Neuronal stem cell (in vitro differentiated cells): ENCODE measurements at regions not wholly inside any gene's neighbourhood (a gene's known extent, or its start where the extent isn't known, plus 50 kb on each side); places are given as distances from the start of the nearest gene placed in this dataset.

Experiments used
- DNase-seq: peaks from one replicate; pipeline ENCODE4 v3.0.0-alpha.2; 2013; ENCODE audit warnings: low spot score
- H2AFZ ChIP-seq: one replicate; pipeline ENCODE4 v1.6.1; 2013; ENCODE audit warnings: mild to moderate bottlenecking, low read length, inconsistent platforms
- H2AK5ac ChIP-seq: 2 replicates; pipeline ENCODE4 v1.6.1; 2013; ENCODE audit warnings: low read depth, mild to moderate bottlenecking, inconsistent platforms, low read length, moderate library complexity, mixed read lengths
- H2BK120ac ChIP-seq: 2 replicates; pipeline ENCODE4 v1.6.1; 2013; ENCODE audit warnings: low read depth, mild to moderate bottlenecking, inconsistent platforms, low read length, moderate library complexity, mixed read lengths
- H2BK12ac ChIP-seq: one replicate; pipeline ENCODE4 v1.6.1; 2013; ENCODE audit warnings: low read length, inconsistent platforms
- H2BK15ac ChIP-seq: 2 replicates; pipeline ENCODE4 v1.6.1; 2013; ENCODE audit warnings: mild to moderate bottlenecking, low read length, inconsistent platforms, mixed read lengths
- H2BK5ac ChIP-seq: one replicate; pipeline ENCODE4 v1.6.1; 2013; ENCODE audit warnings: inconsistent platforms, mild to moderate bottlenecking, low read length, moderate library complexity
- H3K14ac ChIP-seq: one replicate; pipeline ENCODE4 v1.6.1; 2013; ENCODE audit warnings: low read length, inconsistent platforms
- H3K18ac ChIP-seq: 2 replicates; pipeline ENCODE4 v1.6.1; 2013; ENCODE audit warnings: low read length, inconsistent platforms
- H3K23ac ChIP-seq: 2 replicates; pipeline ENCODE4 v1.6.1; 2013; ENCODE audit warnings: low read depth, mild to moderate bottlenecking, mixed read lengths, low read length, inconsistent platforms; ENCODE audit not compliant: poor library complexity
- H3K27ac ChIP-seq: replicated peaks from 3 replicates; pipeline ENCODE4 v1.5.1; 2013; ENCODE audit warnings: low read length, inconsistent platforms
- H3K27me3 ChIP-seq, 3 experiments: 2 replicates each; pipeline ENCODE4 v1.6.1; 2013; ENCODE audit warnings: low read length in 3 of 3, mild to moderate bottlenecking in 2 of 3, inconsistent platforms in 1 of 3, low read depth in 1 of 3, mixed read lengths in 1 of 3, moderate library complexity in 1 of 3; ENCODE audit not compliant: control insufficient read depth in 3 of 3, insufficient read depth in 3 of 3
- H3K36me3 ChIP-seq, 2 donors: replicated peaks in 1 of 2; 2 replicates each; pipeline ENCODE4 v1.6.1; 2013; ENCODE audit warnings: low read length in 2 of 2; ENCODE audit not compliant: control insufficient read depth in 2 of 2, insufficient read depth in 2 of 2
- H3K4ac ChIP-seq: 2 replicates; pipeline ENCODE4 v1.6.1; 2013; ENCODE audit warnings: inconsistent platforms, mild to moderate bottlenecking, low read length, moderate library complexity
- H3K4me1 ChIP-seq, 2 donors: 1 replicate in 1 of 2; 2 replicates in 1 of 2; pipeline ENCODE4 v1.6.1; 2013; ENCODE audit warnings: low read length in 2 of 2, low read depth in 1 of 2; ENCODE audit not compliant: control insufficient read depth in 2 of 2, insufficient read depth in 1 of 2
- H3K4me2 ChIP-seq: one replicate; pipeline ENCODE4 v1.6.1; 2013; ENCODE audit warnings: mild to moderate bottlenecking, low read length, inconsistent platforms; ENCODE audit not compliant: insufficient read depth, poor library complexity, severe bottlenecking
- H3K4me3 ChIP-seq, 2 donors: 2 replicates each; pipeline ENCODE4 v1.5.1; 2013; ENCODE audit warnings: low read length in 2 of 2, mild to moderate bottlenecking in 2 of 2, inconsistent platforms in 1 of 2, moderate library complexity in 1 of 2
- H3K79me1 ChIP-seq: one replicate; pipeline ENCODE4 v1.6.1; 2013; ENCODE audit warnings: low read depth, mild to moderate bottlenecking, inconsistent platforms, low read length, moderate library complexity
- H3K9ac ChIP-seq: one replicate; pipeline ENCODE4 v1.6.1; 2013; ENCODE audit warnings: mild to moderate bottlenecking, low read depth, low read length, inconsistent platforms; ENCODE audit not compliant: poor library complexity
- H3K9me3 ChIP-seq, 2 donors: replicated peaks in 1 of 2; 2 replicates each; pipeline versions ENCODE3 to v1.6.1; 2013; ENCODE audit warnings: low read length in 2 of 2, mild to moderate bottlenecking in 2 of 2, inconsistent platforms in 1 of 2, low read depth in 1 of 2, mixed read lengths in 1 of 2, moderate library complexity in 1 of 2; ENCODE audit not compliant: control insufficient read depth in 2 of 2, insufficient read depth in 1 of 2
- H4K8ac ChIP-seq: one replicate; pipeline ENCODE4 v1.6.1; 2013; ENCODE audit warnings: low read depth, mild to moderate bottlenecking, inconsistent platforms, low read length, moderate library complexity
- H4K91ac ChIP-seq: one replicate; pipeline ENCODE4 v1.6.1; 2013; ENCODE audit warnings: low read length, low read depth, mild to moderate bottlenecking, inconsistent platforms; ENCODE audit not compliant: poor library complexity
- WGBS, 2 donors: extraction: QIAGEN DNeasy Blood & Tissue Kit; methylation state at CpG; one replicate each; pipeline ENCODE4 v1.1.7; 2013; ENCODE audit warnings: missing lambda C conversion rate in 2 of 2, mixed read lengths in 1 of 2; ENCODE audit not compliant: insufficient read length in 2 of 2, insufficient replicate concordance in 1 of 2; ENCODE audit errors: extremely low coverage in 2 of 2; 5-methylcytosine and 5-hydroxymethylcytosine counted together

DNA sequence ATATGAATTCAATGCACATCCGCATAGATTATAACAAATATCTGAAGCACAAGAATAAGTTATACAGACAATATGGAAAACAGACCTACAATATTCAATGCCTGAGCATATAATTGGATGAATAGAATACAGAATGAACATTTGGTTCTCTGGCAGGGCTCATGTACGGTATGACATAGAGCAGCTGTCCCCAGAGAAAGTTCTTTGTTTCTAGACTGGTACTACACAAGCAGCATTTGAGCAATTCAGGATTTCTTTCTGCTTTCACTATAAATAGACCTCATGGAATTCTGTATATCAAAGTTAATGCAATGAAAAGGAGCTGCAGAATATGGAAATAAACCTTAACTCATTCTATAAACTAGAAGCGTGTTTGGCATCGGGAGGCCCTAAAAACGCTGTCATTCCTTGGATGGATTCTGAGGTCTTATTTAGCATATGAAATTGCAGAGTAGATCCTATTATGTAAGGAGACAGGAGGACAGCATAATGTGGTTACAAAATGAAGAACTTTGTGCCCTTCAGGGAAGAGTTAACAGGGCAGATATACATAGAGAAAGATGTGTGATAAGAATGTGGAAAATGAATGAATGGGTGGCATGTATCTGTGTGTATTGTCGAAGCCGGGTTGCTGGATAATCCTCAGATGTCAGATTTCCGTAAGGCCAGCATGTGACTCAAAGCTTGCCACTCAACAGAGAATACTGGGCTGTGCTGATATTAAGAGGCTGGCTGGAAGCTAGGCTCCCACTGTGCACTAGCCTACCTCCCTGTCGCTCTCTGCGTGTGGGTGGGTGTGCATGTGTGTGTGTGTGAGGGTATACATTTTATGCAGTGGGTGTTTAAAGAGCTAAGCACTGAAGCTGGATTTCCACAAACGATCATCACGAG, 103.3 kb upstream of the SLC4A4 start:
- Histone ChIP-seq H4K8ac (no peak overlapping the region), H3K79me1 (no peaks in the 10 kb centered on the region), H3K9me3 (no peaks in the 10 kb centered on the region), H2BK12ac (no peak overlapping the region), H3K27me3 (no peaks in the 10 kb centered on the region), H3K27ac (no peak overlapping the region), H3K4me2 (no peak overlapping the region), H3K4me1 (peaks cover 15 to 24% of the 10 kb centered on the region in 2 donors), H3K14ac (no peak overlapping the region), H2BK5ac (no peak overlapping the region), H4K91ac (no peak overlapping the region), H3K18ac (no peak overlapping the region), H2AFZ (peak overlapping the region; percentile 3), H3K36me3 (no peaks in the 10 kb centered on the region), H3K4ac (no peak overlapping the region), H2BK120ac (no peak overlapping the region), H2BK15ac (no peak overlapping the region), H3K9ac (no peak overlapping the region), H3K23ac (no peak overlapping the region), H2AK5ac (no peak overlapping the region), H3K4me3 (no peak overlapping the region)
- WGBS, 2 donors: no CpG with 5 or more reads among the region's 12 CpGs
- no peak for DNase-seq

GRCh38 chr4:71236226-71236625, 102.6 kb upstream of the SLC4A4 start:
- Histone ChIP-seq H3K4ac (no peak overlapping the region), H2BK15ac (no peak overlapping the region), H3K4me2 (no peak overlapping the region), H3K14ac (no peak overlapping the region), H3K9ac (no peak overlapping the region), H3K9me3 (no peaks in the 10 kb centered on the region), H2BK5ac (no peak overlapping the region), H3K18ac (no peak overlapping the region), H4K8ac (no peak overlapping the region), H3K27me3 (no peaks in the 10 kb centered on the region), H3K27ac (no peak overlapping the region), H2BK12ac (no peak overlapping the region), H3K79me1 (no peaks in the 10 kb centered on the region), H2BK120ac (no peak overlapping the region), H3K23ac (no peak overlapping the region), H3K36me3 (no peaks in the 10 kb centered on the region), H2AK5ac (no peak overlapping the region), H4K91ac (no peak overlapping the region), H3K4me3 (no peak overlapping the region), H3K4me1 (peaks cover 9 to 17% of the 10 kb centered on the region in 2 donors), H2AFZ (no peak overlapping the region)
- WGBS, 2 donors: no CpG with 5 or more reads among the region's 4 CpGs
- no peak for DNase-seq

DNA sequence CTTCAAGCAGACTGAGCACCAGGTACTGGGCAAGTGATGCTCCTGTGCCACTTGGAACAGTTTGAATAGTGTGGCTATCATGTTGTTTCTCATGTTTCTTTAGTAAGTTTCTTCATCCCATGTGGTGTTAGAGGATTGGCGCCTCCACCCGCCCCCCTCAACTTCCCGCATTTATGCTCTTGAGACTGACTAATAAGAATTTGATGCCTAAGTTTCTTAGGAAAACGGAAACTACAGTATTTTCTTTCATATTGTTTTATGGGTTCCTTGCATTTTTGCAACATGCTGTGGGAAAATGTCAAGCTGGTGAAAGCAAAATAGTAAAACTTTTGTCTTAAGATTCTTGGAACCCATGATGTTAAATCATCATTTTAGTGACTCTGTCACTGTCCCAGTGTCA, 101.2 kb upstream of the SLC4A4 start:
- Histone ChIP-seq H3K23ac (no peak overlapping the region), H2AFZ (no peak overlapping the region), H2BK120ac (no peak overlapping the region), H3K36me3 (no peaks in the 10 kb centered on the region), H3K27me3 (no peaks in the 10 kb centered on the region), H3K79me1 (no peaks in the 10 kb centered on the region), H3K4ac (no peak overlapping the region), H3K9me3 (no peaks in the 10 kb centered on the region), H4K8ac (no peak overlapping the region), H3K4me2 (no peak overlapping the region), H3K9ac (no peak overlapping the region), H2BK5ac (no peak overlapping the region), H4K91ac (no peak overlapping the region), H3K18ac (no peak overlapping the region), H2BK15ac (no peak overlapping the region), H3K27ac (no peak overlapping the region), H3K4me1 (peaks cover 0 to 8% of the 10 kb centered on the region in 2 donors), H3K14ac (no peak overlapping the region), H2BK12ac (no peak overlapping the region), H2AK5ac (no peak overlapping the region), H3K4me3 (no peak overlapping the region)
- DNase-seq: no peak
- WGBS, 2 donors: no CpG with 5 or more reads among the region's 4 CpGs

GRCh38 chr4:71239365-71239764, 99.5 kb upstream of the SLC4A4 start:
- Histone ChIP-seq H3K14ac (no peak overlapping the region), H3K4ac (no peak overlapping the region), H3K23ac (no peak overlapping the region), H3K9me3 (no peaks in the 10 kb centered on the region), H3K18ac (no peak overlapping the region), H2BK5ac (no peak overlapping the region), H4K8ac (no peak overlapping the region), H3K4me2 (no peak overlapping the region), H3K27ac (no peak overlapping the region), H2AFZ (no peak overlapping the region), H3K36me3 (no peaks in the 10 kb centered on the region), H3K79me1 (no peaks in the 10 kb centered on the region), H3K27me3 (no peaks in the 10 kb centered on the region), H2BK120ac (no peak overlapping the region), H2BK15ac (no peak overlapping the region), H3K4me3 (no peak overlapping the region), H3K4me1 (peaks cover 0 to 8% of the 10 kb centered on the region in 2 donors), H2AK5ac (no peak overlapping the region), H2BK12ac (no peak overlapping the region), H4K91ac (no peak overlapping the region), H3K9ac (no peak overlapping the region)
- no peak for DNase-seq
- no CpG with 5 or more reads among the region's 2 CpGs for WGBS, 2 donors
